HG03108 (cell line): ENCODE measurements at regions not wholly inside any gene's neighbourhood (a gene's known extent, or its start where the extent isn't known, plus 50 kb on each side); places are given as distances from the start of the nearest gene placed in this dataset.

Experiments used
- ATAC-seq: cut with Tn5 transposase; IDR thresholded peaks from one replicate; pipeline ENCODE4 v1.9.1; 2021; ENCODE audit warnings: moderate library complexity; ENCODE audit not compliant: unreplicated experiment

DNA sequence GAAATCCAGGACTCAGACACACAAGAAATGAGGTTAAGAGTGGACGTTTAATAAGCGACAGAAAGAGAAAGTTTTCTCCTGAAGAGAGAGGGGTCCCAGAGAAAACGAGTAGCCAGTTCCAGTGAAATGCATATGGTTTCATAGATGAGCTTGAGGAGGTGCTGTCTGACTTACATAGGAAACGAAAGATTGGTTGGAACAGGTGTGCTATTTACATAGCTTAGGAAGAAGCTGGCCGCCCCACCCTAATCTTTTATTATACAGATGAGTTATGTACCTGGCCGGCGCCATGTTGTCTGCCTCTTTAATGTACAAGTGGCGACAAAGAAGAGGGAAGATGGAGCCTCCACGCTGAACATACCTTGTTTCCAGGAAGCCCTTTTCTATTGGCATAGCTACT lies 223.0 kb downstream of the SLC6A15 start:
- ATAC-seq, result no peak

GRCh38 chr12:84685379-84685778 lies 227.2 kb downstream of the SLC6A15 start:
- ATAC-seq, result no peak

GRCh38 chr12:84676787-84677186 lies 235.8 kb downstream of the SLC6A15 start:
- ATAC-seq, result no peak

- ATAC-seq, result no peak
Measured at GRCh38 chr12:84661786-84662185, 250.8 kb downstream of the SLC6A15 start.

DNA sequence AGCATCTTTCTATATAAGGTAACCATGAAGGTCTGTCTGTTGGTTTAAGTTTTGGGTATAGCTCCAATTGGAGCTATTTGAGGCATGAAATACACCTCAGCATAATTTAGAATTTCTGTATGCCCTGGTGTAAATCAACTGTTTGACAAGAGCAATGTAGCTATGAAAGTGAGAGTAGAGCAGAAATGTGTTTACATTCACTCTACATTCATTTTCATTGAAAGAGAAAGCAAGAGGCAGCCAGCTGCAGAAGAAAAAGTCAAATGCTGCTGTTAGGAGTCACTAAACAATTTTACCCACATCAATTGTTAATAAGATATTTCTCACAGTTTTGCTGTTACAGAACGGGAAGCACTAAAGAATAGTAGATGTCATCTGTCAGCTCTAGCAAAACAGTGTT lies 252.5 kb downstream of the SLC6A15 start:
- no peak for ATAC-seq

DNA sequence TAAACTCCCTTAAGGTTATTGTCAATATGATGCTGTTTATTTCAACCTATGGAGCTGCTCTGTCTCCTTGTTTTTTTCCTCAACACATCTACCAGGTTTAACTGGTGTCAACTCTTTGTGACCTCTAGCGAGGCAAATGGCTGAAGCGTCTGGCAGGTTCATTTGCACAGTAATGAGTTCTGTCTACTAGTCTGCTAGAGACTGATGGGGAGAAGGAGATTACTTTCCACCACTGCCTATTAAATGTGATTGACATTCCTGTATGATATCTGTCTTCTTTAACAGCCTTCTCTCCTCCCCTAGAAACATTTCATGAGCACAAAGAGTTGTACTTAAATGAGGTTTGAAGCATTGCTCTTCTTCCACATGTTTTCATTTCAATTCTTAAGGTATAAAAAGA lies 253.7 kb downstream of the SLC6A15 start:
- ATAC-seq, result no peak

GRCh38 chr12:84656705-84657104 lies 255.9 kb downstream of the SLC6A15 start:
- no peak for ATAC-seq

DNA sequence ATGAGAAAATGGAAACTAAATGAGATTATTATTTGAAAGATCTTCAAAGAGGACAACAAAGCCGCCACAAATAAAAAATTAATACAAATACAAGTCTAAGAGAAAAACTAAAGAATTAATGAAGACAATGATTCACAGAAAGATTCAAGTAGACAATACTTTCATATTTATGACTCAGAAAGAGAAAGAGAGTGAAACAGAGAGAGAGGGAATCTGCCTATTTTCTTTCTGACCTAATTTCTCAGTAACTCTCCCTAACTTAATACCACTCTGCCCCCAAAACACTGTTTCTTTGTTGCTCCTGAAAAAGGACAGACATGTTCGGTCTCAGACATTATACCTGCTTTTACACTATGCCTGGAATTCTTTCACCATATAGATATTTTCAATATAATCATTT lies 259.1 kb downstream of the SLC6A15 start:
- ATAC-seq, result no peak

- ATAC-seq, result no peak
Measured at GRCh38 chr12:84648425-84648824, 264.2 kb downstream of the SLC6A15 start.

GRCh38 chr12:84644908-84645307 lies 267.7 kb downstream of the SLC6A15 start:
- ATAC-seq, result no peak

DNA sequence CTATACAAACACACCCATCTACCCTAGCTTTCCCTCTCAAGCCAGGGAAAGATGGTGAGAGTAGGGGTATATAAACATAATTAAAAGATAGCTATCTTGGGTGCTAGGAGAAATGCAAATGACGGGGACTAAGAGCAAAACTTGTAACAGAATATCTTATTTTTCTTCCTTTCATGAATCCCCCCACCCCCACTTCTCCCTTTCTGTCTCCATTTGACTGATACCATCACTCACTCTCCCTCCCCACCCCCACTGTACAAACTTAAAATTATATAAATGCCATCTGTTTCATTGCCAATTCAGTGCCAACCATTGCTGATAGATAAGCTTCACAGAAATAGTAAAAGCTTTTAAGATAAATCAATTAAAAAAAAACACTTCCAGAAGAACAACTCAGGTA lies 268.6 kb downstream of the SLC6A15 start:
- no peak for ATAC-seq

DNA sequence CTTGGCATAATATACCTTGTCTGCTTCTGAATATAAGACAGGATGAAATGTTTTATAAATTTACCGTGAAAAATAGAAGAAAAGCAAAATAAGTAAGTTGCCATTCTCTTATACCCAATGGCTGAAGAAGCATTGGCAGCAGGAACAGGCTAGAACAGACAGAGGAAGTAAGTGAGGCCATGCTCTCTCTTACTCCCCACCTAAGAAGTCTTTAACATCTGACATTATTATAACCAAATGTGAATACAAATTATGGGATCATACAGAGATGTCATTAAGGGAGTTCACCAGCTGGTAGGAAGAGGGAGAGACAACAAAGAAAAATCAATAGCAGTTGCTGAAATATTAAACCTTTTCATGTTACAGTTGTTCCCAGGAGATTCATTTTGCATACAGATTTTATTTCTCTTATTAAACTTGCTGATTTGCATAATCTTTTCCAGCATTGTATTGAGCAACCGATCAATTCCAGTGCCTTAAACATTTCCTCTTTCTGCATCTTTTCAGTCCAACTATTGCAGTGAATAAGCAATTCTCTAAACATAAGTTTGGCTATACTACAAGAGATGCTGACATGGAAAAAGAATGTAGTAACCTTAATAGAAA lies 270.6 kb downstream of the SLC6A15 start:
- no peak for ATAC-seq

- ATAC-seq, result no peak
Measured at GRCh38 chr12:84638811-84639368, 273.7 kb downstream of the SLC6A15 start.

GRCh38 chr12:84637926-84638325 lies 274.7 kb downstream of the SLC6A15 start:
- ATAC-seq, result no peak

GRCh38 chr12:84636801-84637290 lies 275.8 kb downstream of the SLC6A15 start:
- ATAC-seq, result no peak

GRCh38 chr12:84634526-84634925 lies 278.1 kb downstream of the SLC6A15 start:
- ATAC-seq, result no peak

GRCh38 chr12:84632556-84632955 lies 280.0 kb downstream of the SLC6A15 start:
- no peak for ATAC-seq

DNA sequence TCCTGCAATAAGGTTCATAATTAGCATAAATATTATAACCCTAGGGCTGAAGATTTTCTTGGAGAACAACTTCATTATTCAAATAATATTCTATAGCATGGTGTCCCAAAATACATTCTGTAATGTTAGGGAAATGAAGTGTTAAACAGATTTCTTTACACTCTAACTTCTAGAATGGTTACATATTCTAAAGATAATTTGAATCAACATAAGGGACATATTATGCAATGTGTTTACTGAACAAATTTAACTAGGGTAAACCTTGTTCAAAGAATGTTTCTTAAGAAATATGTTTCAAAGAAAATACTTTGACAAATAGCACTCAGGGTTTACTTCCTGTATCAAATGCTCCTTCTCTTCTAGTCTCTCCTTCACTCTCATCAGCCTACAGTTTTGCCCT lies 281.6 kb downstream of the SLC6A15 start:
- no peak for ATAC-seq

DNA sequence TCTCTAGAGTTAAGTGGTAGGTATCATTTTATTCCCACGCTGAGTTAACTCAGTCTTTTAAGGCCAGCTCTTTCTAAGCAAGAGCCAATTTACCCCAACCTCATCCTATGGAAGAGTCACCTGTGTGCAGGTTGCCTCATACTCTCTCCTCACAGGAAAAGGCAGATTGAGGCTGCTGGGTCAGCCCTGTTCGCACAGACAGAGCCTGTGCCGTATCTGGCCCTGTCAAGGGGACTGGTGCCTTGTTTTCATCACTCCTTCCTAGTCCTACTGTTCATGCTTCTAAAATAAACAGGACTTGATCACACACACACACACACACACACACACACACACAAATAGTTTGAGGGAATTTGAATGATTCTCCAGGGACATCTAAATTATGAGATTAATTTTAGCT lies 285.0 kb downstream of the SLC6A15 start:
- ATAC-seq, result no peak

- no peak for ATAC-seq
Measured at GRCh38 chr12:84624601-84625000, 288.0 kb downstream of the SLC6A15 start.

- no peak for ATAC-seq
Measured at GRCh38 chr12:84619053-84619571, 293.5 kb downstream of the SLC6A15 start.

DNA sequence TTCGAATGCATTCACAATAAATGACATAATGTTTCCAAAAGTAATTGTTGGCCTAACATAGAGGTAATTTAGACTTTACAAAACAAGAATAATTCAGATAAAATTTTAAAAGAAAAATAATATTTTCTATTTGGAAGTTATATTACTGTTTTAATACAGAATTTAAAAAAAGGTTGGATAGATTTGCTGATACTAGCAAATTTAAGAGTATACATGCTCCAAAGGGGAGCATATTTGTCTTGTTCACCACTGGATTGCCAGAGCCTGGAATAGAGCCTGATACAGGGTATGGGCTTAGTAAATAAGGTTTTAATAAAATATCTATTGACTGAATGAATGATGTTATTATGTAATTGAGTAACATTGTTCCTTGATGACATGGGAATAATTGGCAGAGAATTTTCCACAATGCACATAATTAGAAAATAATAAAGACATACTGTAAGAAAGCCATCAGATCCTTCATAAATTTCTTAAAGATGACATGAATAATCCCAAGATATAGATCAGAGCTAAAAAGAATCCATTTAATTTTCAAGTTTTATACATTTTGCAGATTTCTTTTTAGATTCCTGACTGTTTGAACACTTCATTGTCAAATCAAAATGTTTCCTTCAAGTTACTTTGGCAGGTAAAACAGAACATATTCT lies 305.3 kb downstream of the SLC6A15 start:
- ATAC-seq, result no peak
